Fibroblast of the aortic adventitia (primary cell): ENCODE measurements at regions not wholly inside any gene's neighbourhood (a gene's known extent, or its start where the extent isn't known, plus 50 kb on each side); places are given as distances from the start of the nearest gene placed in this dataset.
"Not testable (repeated sequence)": the region's sequence is repeated elsewhere in the genome, so short reads cannot be mapped to it uniquely, and the experiment has no call there.

Experiments used
- DNase-seq: peaks from one replicate; pipeline ENCODE4 v3.0.0-alpha.2; 2010; ENCODE audit warnings: low read depth
- H3K4me3 ChIP-seq: 2 replicates; pipeline ENCODE4 v1.5.1; 2011; ENCODE audit warnings: low read depth, mild to moderate bottlenecking, control low read depth, low read length, moderate library complexity
- CTCF ChIP-seq: IDR thresholded peaks from 2 replicates; pipeline ENCODE4 v1.5.1; 2011; ENCODE audit warnings: mild to moderate bottlenecking, low read length, control low read depth, inconsistent platforms; ENCODE audit not compliant: insufficient read depth

GRCh38 chr18:1811282-1811681 lies 760.0 kb downstream of the METTL4 start:
- DNase-seq: no peak
- TF ChIP-seq CTCF: no peak
- no peak overlapping the region for H3K4me3 ChIP-seq

- H3K4me3 ChIP-seq: no peak overlapping the region
- TF ChIP-seq CTCF: no peak
- DNase-seq: no peak
Observed at GRCh38 chr18:1825296-1825695, 746.0 kb downstream of the METTL4 start.

- no peak for TF ChIP-seq CTCF
- no peak for DNase-seq
- H3K4me3 ChIP-seq: no peak overlapping the region
Observed at GRCh38 chr18:1840878-1841277, 730.4 kb downstream of the METTL4 start.

GRCh38 chr18:1846640-1847039 lies 724.7 kb downstream of the METTL4 start:
- H3K4me3 ChIP-seq: no peak overlapping the region
- TF ChIP-seq CTCF: no peak
- DNase-seq: no peak

- no peak for DNase-seq
- no peak for TF ChIP-seq CTCF
- H3K4me3 ChIP-seq: no peak overlapping the region
Observed at GRCh38 chr18:1848716-1849115, 722.6 kb downstream of the METTL4 start.

GRCh38 chr18:1849386-1849785 lies 721.9 kb downstream of the METTL4 start:
- H3K4me3 ChIP-seq: no peak overlapping the region
- no peak for DNase-seq
- no peak for TF ChIP-seq CTCF

- DNase-seq, H3K4me3 ChIP-seq: not testable (repeated sequence)
Observed at GRCh38 chr18:1857281-1857680, 714.0 kb downstream of the METTL4 start.
